HUDEP-2 (cell line): ENCODE measurements at regions not wholly inside any gene's neighbourhood (a gene's known extent, or its start where the extent isn't known, plus 50 kb on each side); places are given as distances from the start of the nearest gene placed in this dataset.

Experiments used
- DNase-seq, 76 experiments: peaks; one replicate each; lab custom pipeline; 2025; ENCODE audit not compliant: unreplicated experiment in 76 of 76; lab: John Stamatoyannopoulos, UW

DNA sequence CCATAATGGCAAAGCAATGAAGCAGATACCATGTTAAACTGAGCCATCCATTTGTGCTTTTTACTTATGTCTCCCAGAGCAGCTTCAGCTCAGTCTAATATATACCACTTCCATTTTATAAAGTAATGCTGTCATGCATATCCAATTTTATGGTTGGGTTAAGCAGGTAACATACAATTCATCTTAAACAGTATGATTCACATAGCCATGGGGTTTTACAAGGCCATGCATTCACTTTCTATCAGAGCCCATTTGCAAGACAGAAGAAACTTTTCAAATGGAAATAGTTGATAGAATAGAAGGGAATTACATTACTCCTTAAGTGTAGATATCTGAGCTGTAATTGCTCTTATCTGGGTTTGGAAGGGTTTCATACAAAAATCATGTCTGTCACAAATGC, 580.5 kb upstream of the CXADR start:
- no peak for DNase-seq

DNA sequence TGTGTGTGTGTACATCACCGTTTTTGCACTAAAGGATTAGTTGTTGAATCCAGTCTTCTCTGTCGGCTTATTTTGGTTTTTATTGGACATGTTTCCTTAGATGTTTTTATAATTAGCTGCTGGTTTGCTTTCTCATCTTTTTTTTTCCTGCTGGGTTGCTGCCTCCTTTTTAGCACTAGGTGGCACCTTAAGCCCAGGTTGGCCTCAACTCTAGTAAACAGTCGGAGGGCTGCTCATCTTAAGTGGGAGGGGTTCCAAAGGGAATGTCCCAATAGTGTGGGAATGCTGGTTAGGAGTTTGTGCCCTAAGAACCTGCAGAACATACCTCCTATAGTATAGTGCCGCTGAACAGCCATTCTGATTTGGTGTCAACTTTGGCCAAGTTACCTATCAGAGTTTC, 570.1 kb upstream of the CXADR start:
- DNase-seq: peak in 6 of 76 experiments; percentile 3 to 36 (median 12)

DNA sequence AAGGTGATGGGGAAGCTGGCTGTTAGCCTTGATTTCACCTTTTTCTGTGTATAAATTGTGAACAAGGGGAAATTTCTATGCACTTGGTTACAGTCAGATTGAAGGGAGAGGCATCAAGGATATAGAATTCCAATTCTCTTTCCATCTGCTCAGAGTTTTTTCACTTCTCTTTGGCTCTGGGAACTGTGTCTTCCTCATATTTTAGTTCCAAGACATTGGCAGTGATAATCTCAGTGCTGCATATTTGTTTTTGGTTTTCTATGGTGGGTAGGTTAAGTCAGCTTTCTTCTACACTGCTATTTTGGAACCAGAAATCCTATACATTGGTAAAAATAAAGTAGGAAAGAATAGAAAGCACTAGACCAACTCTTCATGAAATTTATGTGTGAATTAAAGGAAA, 569.6 kb upstream of the CXADR start:
- no peak for DNase-seq

DNA sequence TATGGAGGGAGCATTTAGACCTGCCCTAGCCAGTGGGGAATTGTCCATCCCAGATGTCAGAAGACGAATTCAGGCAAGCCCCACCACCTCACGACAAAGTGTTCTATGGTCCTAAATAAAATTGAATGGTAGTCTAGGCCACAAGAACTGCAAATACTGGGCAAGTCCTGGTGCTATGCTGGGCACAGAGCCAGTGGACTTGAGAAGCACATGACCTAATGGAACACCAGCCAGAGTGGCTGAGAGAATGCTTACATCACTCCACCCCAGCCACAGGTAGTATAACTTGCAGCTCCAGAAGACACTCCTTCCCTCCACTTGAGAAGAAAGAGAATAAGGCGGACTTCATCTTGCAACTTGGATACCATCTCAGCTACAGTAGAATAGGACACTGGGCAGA, 567.3 kb upstream of the CXADR start:
- peak in 2 of 76 experiments; percentile 11 to 16 for DNase-seq

DNA sequence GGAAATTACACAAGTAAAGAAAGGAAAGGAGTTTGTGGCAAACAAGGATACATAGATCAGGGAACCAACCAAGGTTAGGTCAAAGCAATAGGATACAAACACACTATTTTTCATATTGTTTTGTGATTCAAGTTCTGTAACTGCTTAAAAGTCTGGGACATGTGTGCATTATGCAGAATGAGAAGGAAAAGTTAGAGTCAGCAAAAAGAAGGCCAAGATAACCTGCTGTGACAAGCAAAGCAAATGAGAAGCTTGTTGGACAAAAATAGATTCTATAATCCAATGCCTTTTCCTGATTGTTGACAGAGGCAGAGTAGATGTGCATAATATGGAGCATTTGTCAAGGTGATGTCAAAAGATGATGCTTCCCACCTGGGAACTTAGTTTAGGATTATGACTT, 556.0 kb upstream of the CXADR start:
- no peak for DNase-seq

DNA sequence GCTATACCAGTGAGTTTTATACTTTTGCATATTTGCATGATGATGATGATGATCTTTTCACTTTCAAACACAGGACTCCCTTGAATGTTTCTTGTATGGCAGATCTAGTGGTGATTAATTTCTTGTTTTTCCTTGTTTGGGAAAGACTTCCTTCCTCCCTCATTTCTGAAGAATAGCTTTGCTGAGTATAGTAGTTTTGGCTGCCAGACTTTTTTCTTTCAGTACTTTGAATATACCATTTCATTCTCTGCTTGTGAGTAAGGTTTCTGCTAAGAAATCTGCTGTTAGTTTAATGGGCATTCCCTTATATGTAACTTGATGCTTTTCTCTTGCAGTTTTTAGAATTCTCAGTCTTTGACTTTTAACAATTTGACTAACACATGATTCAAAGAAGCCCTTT, 547.4 kb upstream of the CXADR start:
- no peak for DNase-seq

DNA sequence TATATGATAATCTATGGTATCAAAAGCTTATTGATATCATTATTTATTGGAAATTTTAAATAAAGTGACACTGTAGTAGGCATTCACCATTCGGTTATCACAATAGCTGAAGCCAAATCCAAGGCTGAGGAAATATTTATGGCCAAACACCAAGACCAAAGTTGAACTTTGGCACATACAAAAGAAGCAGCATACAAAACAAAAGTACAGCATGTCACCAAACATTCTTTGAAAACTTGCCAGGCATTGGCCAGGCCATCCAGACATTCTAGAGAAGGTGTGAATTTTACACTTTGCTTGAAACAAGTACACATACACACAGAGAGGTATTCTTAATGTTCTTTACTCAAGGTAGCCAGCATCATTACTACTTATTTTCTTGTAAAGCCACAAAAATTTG, 544.4 kb upstream of the CXADR start:
- no peak for DNase-seq

DNA sequence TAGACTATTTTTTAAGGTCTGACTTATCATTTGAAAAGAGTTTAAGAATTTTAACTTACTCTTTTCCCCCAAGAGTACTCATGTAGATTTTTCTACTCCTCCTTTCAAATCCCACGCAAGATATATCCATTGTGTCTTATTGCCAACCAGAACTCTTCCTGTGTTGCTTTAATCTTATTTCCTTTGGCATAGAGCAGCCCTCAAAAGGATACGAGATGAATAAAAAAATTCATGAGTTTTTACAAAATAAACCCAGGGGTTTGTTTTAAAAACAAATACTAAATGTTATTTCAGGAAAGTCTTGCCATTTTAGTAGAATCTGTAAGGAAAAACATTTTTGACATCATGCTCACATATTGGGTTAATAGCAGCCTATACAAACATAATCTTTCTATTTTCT, 543.2 kb upstream of the CXADR start:
- no peak for DNase-seq

DNA sequence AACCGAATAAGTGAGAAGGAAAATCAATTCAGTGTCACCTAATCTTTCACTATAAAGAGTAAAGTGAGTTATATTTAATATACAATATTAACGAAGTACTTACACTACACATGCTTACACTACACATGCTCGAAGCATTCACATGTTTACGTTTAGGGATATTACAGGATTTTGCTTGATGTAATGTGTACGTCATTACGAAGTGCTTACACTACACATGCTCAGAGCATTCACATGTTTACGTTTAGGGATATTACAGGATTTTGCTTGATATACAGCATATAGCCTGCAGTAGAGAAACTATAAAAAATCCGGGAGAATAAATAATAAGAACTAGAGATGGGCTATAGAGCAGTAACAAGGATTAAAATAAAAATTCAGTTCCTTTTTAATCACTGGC, 538.8 kb upstream of the CXADR start:
- no peak for DNase-seq

DNA sequence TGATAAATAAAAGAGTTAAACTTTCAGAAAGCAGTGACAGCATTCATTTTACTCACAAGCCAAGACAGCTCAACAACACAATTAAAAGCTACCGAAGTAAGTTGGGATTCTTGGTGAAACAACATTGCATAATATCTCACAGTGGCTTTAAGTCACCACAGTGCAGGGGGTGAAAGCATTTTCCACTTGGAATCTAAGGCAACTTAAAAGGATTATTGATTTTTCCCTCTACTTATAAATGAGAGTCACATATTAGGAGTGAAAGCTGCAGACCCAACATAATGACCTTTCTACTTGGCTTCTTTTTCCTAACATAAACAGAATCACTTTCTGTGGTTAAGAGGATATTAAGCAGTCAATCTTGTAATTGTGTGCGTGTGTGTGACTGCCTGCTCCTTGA, 536.6 kb upstream of the CXADR start:
- no peak for DNase-seq

DNA sequence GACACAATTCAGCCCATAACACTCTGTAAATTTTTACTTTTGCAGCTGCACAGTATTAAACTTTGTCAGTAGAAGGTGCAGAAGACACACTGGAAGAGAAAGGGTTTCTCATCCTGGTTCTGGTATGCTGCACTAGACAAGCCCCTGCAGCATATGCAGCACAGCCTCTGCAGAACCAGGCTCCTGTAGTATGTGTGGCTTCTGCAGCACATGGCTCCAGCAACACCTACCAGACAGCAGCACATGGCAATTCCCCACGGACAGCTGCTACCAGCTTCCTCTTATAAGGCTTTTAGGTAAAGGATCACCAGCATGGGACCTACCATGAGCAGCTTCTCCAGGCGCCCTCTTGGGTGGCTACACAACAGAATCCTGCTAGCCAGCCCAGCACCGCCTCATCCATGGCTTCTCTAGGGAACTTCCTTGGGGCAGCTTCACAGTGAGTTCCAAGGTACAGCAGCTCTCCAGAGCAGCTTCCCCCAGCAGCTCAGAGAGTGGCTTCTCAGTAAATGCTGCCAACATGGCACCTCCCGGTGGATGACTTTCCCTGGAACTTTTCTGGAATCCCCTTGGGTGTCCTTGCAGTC, 534.4 kb upstream of the CXADR start:
- no peak for DNase-seq

DNA sequence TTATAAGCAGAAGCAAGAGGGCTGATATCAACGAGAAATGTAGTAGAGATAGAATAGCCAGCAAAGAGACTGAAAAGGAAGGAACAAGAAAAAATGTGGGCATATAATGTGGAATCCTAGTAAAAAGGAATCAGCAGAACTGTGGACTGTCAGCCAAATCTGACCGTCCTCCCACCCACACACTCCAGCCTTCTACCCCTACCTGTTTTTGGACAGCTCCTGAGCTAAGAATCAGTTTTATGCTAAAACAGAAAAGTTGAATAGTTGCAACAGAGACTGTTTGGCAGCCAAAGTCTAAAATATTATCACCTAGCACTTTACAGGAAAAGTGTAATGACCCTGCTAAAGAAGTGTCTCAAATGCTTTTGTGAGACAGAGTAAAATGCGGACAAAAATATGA, 533.3 kb upstream of the CXADR start:
- no peak for DNase-seq

DNA sequence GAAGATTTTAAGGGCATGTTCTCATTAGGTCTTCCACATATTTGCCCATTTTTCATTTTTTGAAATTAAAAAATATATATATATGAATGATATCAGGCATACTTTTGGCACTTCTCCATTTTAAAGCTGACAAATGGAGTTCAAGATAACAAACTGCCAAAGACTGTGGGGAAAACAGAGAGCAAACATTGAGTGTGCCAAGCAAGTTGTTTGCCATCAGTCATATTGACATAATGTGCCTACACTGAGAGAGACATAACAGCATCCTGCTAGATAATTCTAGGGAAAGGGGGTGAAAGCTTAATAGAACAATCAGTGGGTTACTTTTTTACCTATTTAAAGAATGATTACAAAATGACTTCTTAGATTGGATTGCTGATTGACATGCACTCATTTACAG, 529.4 kb upstream of the CXADR start:
- peak in 33 of 76 experiments; percentile 21 to 85 (median 53) for DNase-seq

DNA sequence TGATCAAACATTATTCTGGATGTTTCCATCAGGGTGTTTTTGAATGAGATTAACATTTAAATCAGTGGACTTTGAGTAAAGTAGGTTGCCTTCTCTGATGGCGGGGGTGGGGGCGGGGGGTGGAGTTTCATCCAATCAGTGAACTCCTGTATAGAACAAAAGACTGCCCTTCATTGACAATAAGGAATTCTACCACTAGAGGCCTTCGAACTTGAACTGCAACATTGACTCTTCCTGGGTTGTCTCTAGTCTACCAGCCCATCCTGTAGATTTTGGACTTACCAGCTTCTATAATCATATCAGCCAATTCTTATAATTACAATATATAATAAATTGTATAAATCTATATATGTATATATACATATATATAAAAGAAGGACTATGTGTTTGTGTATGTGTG, 520.4 kb upstream of the CXADR start:
- DNase-seq: peak in 2 of 76 experiments; percentile 9 to 15

DNA sequence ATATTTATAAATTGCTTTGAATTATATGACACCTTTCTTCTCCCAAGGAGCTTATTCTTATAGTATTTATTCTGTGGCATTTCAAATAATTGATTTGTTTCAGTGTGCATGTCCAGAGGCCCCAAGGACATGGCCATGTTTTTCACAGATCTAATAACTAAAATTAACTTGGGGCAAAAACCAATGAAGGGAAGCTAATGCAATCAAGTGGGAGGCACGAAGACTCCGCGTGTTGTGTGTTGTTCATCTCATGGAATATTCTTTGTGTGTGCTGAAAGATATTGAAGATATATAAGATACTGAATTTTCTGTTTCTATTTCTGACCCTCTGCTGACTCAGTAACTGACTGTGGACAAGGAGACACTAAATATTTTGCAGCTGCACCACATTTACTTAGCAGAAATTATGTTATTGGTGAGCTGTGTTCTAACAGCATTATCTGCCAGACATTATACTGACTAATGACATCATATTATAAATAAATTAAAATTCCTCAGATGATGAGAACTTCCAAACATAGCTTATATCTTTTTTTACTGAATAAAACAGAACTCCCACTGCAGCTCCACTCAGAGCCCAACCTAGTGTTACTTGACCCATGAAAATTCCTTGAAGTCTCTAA, 519.3 kb upstream of the CXADR start:
- no peak for DNase-seq

DNA sequence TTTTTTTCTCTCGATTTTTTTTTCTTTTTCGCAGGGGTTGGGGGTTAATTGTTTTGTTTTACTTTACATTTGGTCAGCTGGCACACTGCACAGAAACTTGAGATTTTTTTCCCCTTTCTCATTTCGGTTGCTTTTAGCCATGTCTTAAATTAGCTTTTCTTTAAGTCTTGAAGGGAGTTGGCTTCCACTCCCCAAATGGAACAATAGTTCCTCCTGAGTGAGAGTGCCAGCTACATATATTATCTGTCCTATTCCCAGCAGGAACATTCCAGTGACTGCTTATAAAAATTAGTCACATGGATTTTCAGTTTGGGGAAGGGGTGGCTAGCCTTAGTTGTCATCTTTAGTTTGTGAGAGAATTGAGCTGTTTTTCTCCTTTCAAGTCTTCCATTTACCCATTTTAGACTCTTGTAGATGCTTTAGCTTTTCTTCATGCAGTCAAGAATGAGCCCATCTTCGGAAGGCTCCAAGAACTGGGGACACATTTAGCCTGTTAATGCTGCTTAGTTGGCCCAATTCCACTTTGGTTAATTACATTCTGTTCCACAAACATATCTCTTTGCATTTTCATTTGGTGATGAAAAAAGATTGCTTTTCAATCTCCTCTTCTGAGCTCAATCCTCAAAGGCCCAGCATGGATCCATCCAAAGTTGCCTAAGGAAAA, 510.1 kb upstream of the CXADR start:
- DNase-seq: no peak

DNA sequence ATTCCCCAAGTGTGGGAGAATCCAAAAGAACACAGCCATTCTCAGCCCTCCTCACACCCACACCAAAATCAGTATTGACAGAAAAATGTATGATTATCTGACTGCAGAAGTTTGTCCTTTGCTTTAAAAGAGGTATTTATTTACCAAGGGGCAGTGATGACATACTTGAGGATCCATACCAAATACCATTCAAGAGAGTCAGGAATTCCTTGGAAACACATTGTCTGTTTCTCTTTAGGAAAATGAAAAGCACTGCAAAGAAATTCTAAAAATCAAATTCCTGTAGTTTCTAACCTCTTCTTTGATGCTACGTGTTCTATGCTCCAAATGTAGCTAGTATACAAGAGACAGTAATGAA, 509.6 kb upstream of the CXADR start:
- DNase-seq: no peak

DNA sequence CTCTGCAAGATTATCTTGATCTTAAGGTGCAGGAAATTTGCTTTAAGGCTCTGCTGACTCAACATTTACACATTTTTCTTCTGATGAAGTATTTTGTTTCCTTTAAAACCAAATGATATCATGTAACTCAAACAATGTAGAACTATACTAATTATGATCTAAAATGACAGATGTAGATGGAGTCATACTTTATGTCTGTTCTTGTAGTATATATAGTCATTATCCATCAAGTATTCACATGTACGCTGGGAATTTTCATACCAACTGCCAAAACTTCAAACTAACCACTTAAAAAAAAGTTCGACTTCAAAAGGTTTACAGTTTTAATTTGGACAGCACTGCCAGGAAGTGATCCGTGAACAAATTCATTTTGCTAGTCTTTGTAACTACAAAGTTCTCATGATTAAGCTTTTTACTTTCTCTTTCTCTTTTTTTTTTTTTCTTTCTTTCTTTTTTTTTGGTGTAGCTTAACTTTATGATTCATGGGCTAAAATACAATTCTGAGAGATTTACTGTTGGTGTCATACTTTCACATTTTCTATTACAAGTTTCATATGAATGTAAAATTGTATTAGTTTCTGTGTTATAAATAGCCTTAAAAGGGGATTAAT, 509.0 kb upstream of the CXADR start:
- no peak for DNase-seq

DNA sequence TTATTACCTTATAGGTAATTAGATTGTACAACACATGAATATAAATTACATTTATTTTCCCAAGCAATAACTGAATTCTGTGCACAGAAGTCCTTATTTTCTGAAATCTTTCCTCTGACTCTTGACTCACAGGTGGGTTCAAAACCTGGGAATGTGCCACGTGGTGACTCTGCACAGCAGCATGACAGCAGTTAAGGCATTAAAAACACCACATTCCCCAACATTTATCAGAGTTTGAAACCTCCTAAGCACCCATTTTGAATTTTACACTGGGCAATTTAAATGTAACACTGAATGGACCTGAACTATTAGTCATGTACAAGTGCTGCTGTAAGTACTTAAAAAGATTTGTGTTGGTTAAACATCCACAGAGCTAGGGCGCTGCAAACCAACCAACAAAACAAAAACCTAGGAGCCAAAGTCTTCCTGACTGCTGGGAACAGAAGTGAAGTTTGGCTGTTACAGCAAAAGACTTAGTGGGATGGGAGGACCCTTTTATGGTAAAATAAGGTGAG, 480.6 kb upstream of the CXADR start:
- no peak for DNase-seq

DNA sequence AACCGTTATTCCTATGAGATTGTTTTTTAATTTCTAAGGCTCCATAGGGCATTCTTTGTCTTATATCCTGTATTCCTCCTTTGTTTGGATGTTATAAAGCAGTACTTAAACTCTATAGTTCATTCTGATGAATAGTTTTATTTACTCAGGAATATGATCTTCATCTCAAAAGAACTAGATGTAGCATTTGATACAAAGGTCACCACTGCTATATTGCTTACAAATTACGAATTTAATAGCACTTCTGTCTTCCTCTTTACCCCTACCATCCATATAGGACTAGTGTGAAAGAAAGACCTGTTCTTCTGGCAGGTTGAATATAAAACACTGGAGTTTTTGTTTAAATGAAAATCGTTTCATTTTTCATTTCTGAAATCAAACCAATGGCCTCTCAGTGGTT, 468.1 kb upstream of the CXADR start:
- DNase-seq: no peak

DNA sequence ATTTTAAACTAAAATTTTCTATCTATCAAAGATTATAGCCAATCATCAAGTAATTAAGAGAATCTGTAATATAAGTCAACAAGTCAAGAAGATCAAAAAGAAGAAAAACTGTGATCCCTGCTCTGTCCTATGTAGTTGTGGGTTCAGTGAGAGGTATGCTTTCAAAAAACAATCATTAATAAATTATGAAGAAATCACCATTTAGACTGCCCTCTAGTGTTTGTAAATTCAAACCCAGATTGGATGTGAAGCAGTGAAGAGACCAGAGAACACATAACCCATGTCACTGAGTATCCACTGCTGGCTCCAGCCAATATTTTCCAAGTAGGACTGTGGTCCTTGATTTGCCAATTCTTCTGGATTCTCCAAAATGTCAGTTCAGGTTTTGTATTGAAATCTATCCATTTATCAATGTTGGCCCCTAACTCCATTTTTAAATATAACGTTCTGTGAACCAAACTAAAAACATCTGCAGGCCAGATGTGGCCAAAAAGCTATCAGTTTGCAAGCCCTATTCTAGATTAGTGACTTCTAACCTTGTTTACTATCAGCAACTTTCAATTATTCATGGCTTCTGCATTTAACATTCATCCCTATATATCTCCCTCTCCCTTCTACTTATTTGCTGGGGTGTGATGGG, 467.5 kb upstream of the CXADR start:
- DNase-seq: peak in 18 of 76 experiments; percentile 3 to 57 (median 22)
